GM12878 (cell line): ENCODE measurements at regions not wholly inside any gene's neighbourhood (a gene's known extent, or its start where the extent isn't known, plus 50 kb on each side); places are given as distances from the start of the nearest gene placed in this dataset.

Experiments used
- ATAC-seq: fragments of 200-7000 bp; cut with Tn5 transposase; 3 replicates; pipeline ENCODE4 v1.9.1; 2020; ENCODE audit warnings: mild to moderate bottlenecking, moderate library complexity
- BruUV-seq: library from RNA; stranded (reverse); fragments of 400-500 nt; replicated peaks from 2 replicates; lab custom pipeline; 2021; lab: Mats Ljungman, UMichigan
- CTCF ChIA-PET: fragments of 300-600 bp; sonication (Branson Sonifier 250); formaldehyde crosslinking; extraction: SDS; loops from one replicate; lab custom pipeline; 2021; ENCODE audit warnings: inconsistent platforms; lab: Yijun Ruan, JAX
- POLR2A ChIA-PET: fragments of 350-600 bp; formaldehyde crosslinking; extraction: SDS; loops from one replicate; lab custom pipeline; 2021; ENCODE audit warnings: inconsistent platforms; lab: Charles Lee
- RAD21 ChIA-PET: fragments of 300-600 bp; sonication (Branson Sonifier 250); formaldehyde crosslinking; loops from one replicate; lab custom pipeline; 2023; ENCODE audit warnings: antibody characterized with exemption; ENCODE audit not compliant: unreplicated experiment; lab: Charles Lee
- SMC1A ChIA-PET: fragments of 300-600 bp; sonication (Branson Sonifier 250); formaldehyde crosslinking; loops from one replicate; lab custom pipeline; 2023; ENCODE audit not compliant: unreplicated experiment, uncharacterized antibody; lab: Charles Lee
- DNase-seq: peaks from one replicate; pipeline ENCODE4 v3.0.0-alpha.2; 2011; ENCODE audit warnings: low read depth, low spot score
- FAIRE-seq: peaks from 3 replicates; lab custom pipeline; 2011; peaks lifted over from hg19 to GRCh38; lab: Jason Lieb, UNC
- H2AFZ ChIP-seq: 2 replicates; pipeline ENCODE4 v1.6.0; 2011; ENCODE audit warnings: low read depth, low read length, control low read depth; ENCODE audit not compliant: control insufficient read depth
- H3K27ac ChIP-seq: 2 replicates; pipeline ENCODE4 v1.5.1; 2011; ENCODE audit warnings: control low read depth; ENCODE audit not compliant: control insufficient read depth, insufficient read depth
- H3K27me3 ChIP-seq, 2 experiments: replicated peaks in 1 of 2; 2 replicates each; pipeline versions ENCODE4 v1.6.0 to v1.6.1; 2011; ENCODE audit warnings: low read length in 1 of 2; ENCODE audit not compliant: control insufficient read depth in 2 of 2, insufficient read depth in 2 of 2
- H3K36me3 ChIP-seq, 2 experiments: 2 replicates each; pipeline ENCODE4 v1.5.1; 2011; ENCODE audit warnings: low read length in 1 of 2; ENCODE audit not compliant: control insufficient read depth in 2 of 2, insufficient read depth in 2 of 2
- H3K4me1 ChIP-seq: 2 replicates; pipeline ENCODE4 v1.6.1; 2011; ENCODE audit warnings: mild to moderate bottlenecking, low read length, moderate library complexity, mixed read lengths; ENCODE audit not compliant: control insufficient read depth, insufficient read depth
- H3K4me2 ChIP-seq: 2 replicates; pipeline ENCODE4 v1.6.0; 2011; ENCODE audit warnings: control low read depth; ENCODE audit not compliant: control insufficient read depth, insufficient read depth
- H3K4me3 ChIP-seq: fragments of 200-600 bp; sonication (generic); 2 replicates; pipeline ENCODE4 v1.5.1; 2016
- H3K79me2 ChIP-seq: 2 replicates; pipeline ENCODE4 v1.6.0; 2011; ENCODE audit warnings: low read length; ENCODE audit not compliant: control insufficient read depth, insufficient read depth
- H3K9ac ChIP-seq: 2 replicates; pipeline ENCODE4 v1.8.0; 2011; ENCODE audit warnings: low read length, control low read depth, mixed read lengths; ENCODE audit not compliant: control insufficient read depth, insufficient read depth
- H3K9me3 ChIP-seq: replicated peaks from 3 replicates; pipeline ENCODE4 v1.5.1; 2011; ENCODE audit warnings: mild to moderate bottlenecking, low read length; ENCODE audit not compliant: control insufficient read depth, insufficient read depth
- H4K20me1 ChIP-seq: 2 replicates; pipeline ENCODE4 v1.6.0; 2011; ENCODE audit not compliant: control insufficient read depth, insufficient read depth
- BHLHE40 ChIP-seq, 2 experiments: fragments of 450-650 bp in 1 of 2; IDR thresholded peaks; 2 replicates each; pipeline ENCODE4 v1.6.1; 2011 to 2017; ENCODE audit warnings: low read depth in 2 of 2, borderline replicate concordance in 1 of 2, improper control_type of control experiment in 1 of 2, low read length in 1 of 2, mild to moderate bottlenecking in 1 of 2
- CREB1 ChIP-seq: IDR thresholded peaks from 2 replicates; pipeline ENCODE4 v1.6.1; 2012; ENCODE audit warnings: low read depth, mild to moderate bottlenecking, inconsistent platforms
- DPF2 ChIP-seq: fragments of 450-650 bp; IDR thresholded peaks from 2 replicates; pipeline ENCODE4 v1.6.1; 2017; ENCODE audit warnings: mild to moderate bottlenecking
- E4F1 ChIP-seq: fragments of 450-650 bp; IDR thresholded peaks from 2 replicates; pipeline ENCODE4 v1.6.1; 2018; ENCODE audit warnings: borderline replicate concordance, mild to moderate bottlenecking; ENCODE audit not compliant: partially characterized antibody
- EED ChIP-seq: sonication (generic); IDR thresholded peaks from 2 replicates; pipeline ENCODE4 v1.6.1; 2016; ENCODE audit warnings: antibody characterized with exemption, low read depth
- ESRRA ChIP-seq: IDR thresholded peaks from 2 replicates; pipeline ENCODE4 v1.6.1; 2012; ENCODE audit warnings: mild to moderate bottlenecking, low read length, improper control_type of control experiment
- HDGF ChIP-seq: fragments of 450-650 bp; IDR thresholded peaks from 2 replicates; pipeline ENCODE4 v1.6.1; 2016; ENCODE audit warnings: antibody characterized with exemption
- HSF1 ChIP-seq: fragments of 150-350 bp; IDR thresholded peaks from 2 replicates; pipeline ENCODE4 v1.6.1; 2014; ENCODE audit warnings: mild to moderate bottlenecking, low read depth, low read length
- IKZF1 ChIP-seq: fragments of 450-650 bp; conservative IDR thresholded peaks from 2 replicates; pipeline ENCODE4 v1.6.1; 2017; ENCODE audit warnings: antibody characterized with exemption, mild to moderate bottlenecking
- NFXL1 ChIP-seq: fragments of 450-650 bp; IDR thresholded peaks from 2 replicates; pipeline ENCODE4 v1.6.1; 2017; ENCODE audit warnings: antibody characterized with exemption, mild to moderate bottlenecking, borderline replicate concordance
- POLR2A ChIP-seq: IDR thresholded peaks from 2 replicates; pipeline ENCODE4 v1.6.1; 2011; ENCODE audit warnings: low read depth, mild to moderate bottlenecking, low read length
- RELB ChIP-seq: fragments of 450-650 bp; IDR thresholded peaks from 2 replicates; pipeline ENCODE4 v1.6.1; 2017; ENCODE audit warnings: low read depth, mild to moderate bottlenecking, moderate library complexity
- RUNX3 ChIP-seq: IDR thresholded peaks from 2 replicates; pipeline ENCODE4 v1.6.1; 2012; ENCODE audit warnings: low read length, inconsistent platforms
- SMARCA5 ChIP-seq: fragments of 450-650 bp; IDR thresholded peaks from 2 replicates; pipeline ENCODE4 v1.6.1; 2017; ENCODE audit warnings: mild to moderate bottlenecking
- TBL1XR1 ChIP-seq: IDR thresholded peaks from 2 replicates; pipeline ENCODE4 v1.6.1; 2012; ENCODE audit warnings: low read depth, low read length, improper control_type of control experiment
- WGBS: methylation state at CpG from one replicate; pipeline ENCODE4 v1.1.6; 2016; ENCODE audit warnings: low lambda C conversion rate; ENCODE audit not compliant: insufficient replicate concordance, insufficient coverage; ENCODE audit errors: missing lambda C conversion rate; 5-methylcytosine and 5-hydroxymethylcytosine counted together
- in situ Hi-C: fragments of 300-500 bp; cut with MboI; formaldehyde crosslinking; loops from 9 replicates; pipeline ENCODE4 v1.14.3; 2018; ENCODE audit warnings: mixed read lengths
- intact Hi-C: fragments of 100-400 bp; cut with micrococcal nuclease; formaldehyde crosslinking; loops from one replicate; pipeline ENCODE4 v1.14.2; 2022; ENCODE audit not compliant: unreplicated experiment

- DNase-seq (no peak), FAIRE-seq (no peak), ATAC-seq (peak; percentile 33)
- in situ Hi-C loops (no loop called here), intact Hi-C loops (loop anchor here (5.0 kb wide), 2 partner anchors 136 to 189 kb away; no protein-coding TSS in a partner anchor)
- TSS peak; percentile 77 for BruUV-seq
- H3K4me1 ChIP-seq, result peaks cover 26% of the 10 kb centered on the region
- TF ChIP-seq POLR2A (no peak), SMARCA5 (0 out of 2 replicates have a peak, but pooled peaks have one; percentile 18), TBL1XR1 (0 out of 2 replicates have a peak, but pooled peaks have one; percentile 9), HSF1 (no peak), DPF2 (0 out of 2 replicates have a peak, but pooled peaks have one; percentile 18), ESRRA (no peak), NFXL1 (peak; percentile 76), E4F1 (no peak), CREB1 (no peak), IKZF1 (peak; percentile 6; the same call in 1 of the 2 replicates), RUNX3 (0 out of 2 replicates have a peak, but pooled peaks have one; percentile 17), RELB (0 out of 2 replicates have a peak, but pooled peaks have one; percentile 6), HDGF (0 out of 2 replicates have a peak, but pooled peaks have one; percentile 4), EED (peak; percentile 7; the same call in 1 of the 2 replicates), BHLHE40 (IDR thresholded peaks at IDR 0.05; ENCODE audit: borderline replicate concordance in 1 of 2, low read depth in 2 of 2, low read length in 1 of 2) (peak; percentile 39 to 65; a peak in 2 of 4 replicates)
- H3K27me3 ChIP-seq, result no peaks in the 10 kb centered on the region
- ChIA-PET CTCF (interaction anchor here (1.0 to 3.9 kb wide), 15 partner anchors 12 to 295 kb away, joined by 3 to 34 read pairs (median 7); no protein-coding TSS in a partner anchor), RAD21 (interaction anchor here (0.6 to 4.3 kb wide), 28 partner anchors 12 to 221 kb away, joined by 3 to 74 read pairs (median 8); no protein-coding TSS in a partner anchor), SMC1A (interaction anchor here (1.0 to 3.8 kb wide), 28 partner anchors 11 to 230 kb away, joined by 3 to 59 read pairs (median 11); no protein-coding TSS in a partner anchor), POLR2A (interaction anchor here (0.5 to 2.3 kb wide), 11 partner anchors 19 to 294 kb away, joined by 3 to 17 read pairs (median 8); no protein-coding TSS in a partner anchor)
- H4K20me1 ChIP-seq, result no peaks in the 10 kb centered on the region
- H2AFZ ChIP-seq, result peak overlapping the region; percentile 80
- H3K36me3 ChIP-seq, result no peaks in the 10 kb centered on the region
- peak overlapping the region; percentile 87 for H3K27ac ChIP-seq
- 0 out of 2 replicates have a peak overlapping the region, but pooled peaks have one; percentile 35 for H3K4me3 ChIP-seq
- no peaks in the 10 kb centered on the region; the same call in 2 of the 3 replicates for H3K9me3 ChIP-seq
- H3K9ac ChIP-seq, result peak overlapping the region; percentile 65
- 0% methylated on average over 2 of the region's 2 CpGs for WGBS
- H3K79me2 ChIP-seq, result no peaks in the 10 kb centered on the region
- peak overlapping the region; percentile 98 for H3K4me2 ChIP-seq
Observed at GRCh38 chr20:53873230-53873604, 197.2 kb downstream of the BCAS1 start.
